ENCODE measurements at regions not wholly inside any gene's neighbourhood (a gene's known extent, or its start where the extent isn't known, plus 50 kb on each side); places are given as distances from the start of the nearest gene placed in this dataset.

GRCh38 chr2:173630425-173631126 lies 275.9 kb downstream of the CDCA7 start:
- no peak for TF ChIP-seq CTCF (IDR thresholded peaks at IDR 0.05; ENCODE audit: insufficient read depth, low read depth, low read length)
- ChIA-PET POLR2A (interaction anchor here (0.9 kb wide), 1 partner anchor 14 kb away, joined by 3 read pairs; no protein-coding TSS in a partner anchor), CTCF (interaction anchor here (0.8 to 1.0 kb wide), 2 partner anchors 12 to 26 kb away, joined by 3 to 5 read pairs; no protein-coding TSS in a partner anchor)
- Histone ChIP-seq H3K36me3 (ENCODE audit: control insufficient read depth, insufficient read depth, low read length) (no peaks in the 10 kb centered on the region), H3K27me3 (ENCODE audit: control insufficient read depth, insufficient read depth, low read length) (no peaks in the 10 kb centered on the region; the same call in 1 of the 2 replicates), H3K4me3 (ENCODE audit: low read depth, low read length) (no peak overlapping the region)
- DNase-seq (ENCODE audit: low read depth) = no peak

GRCh38 chr2:173631127-173631460 lies 276.4 kb downstream of the CDCA7 start:
- Histone ChIP-seq H3K4me3 (ENCODE audit: low read depth, low read length) (no peak overlapping the region), H3K36me3 (ENCODE audit: control insufficient read depth, insufficient read depth, low read length) (no peaks in the 10 kb centered on the region), H3K27me3 (ENCODE audit: control insufficient read depth, insufficient read depth, low read length) (no peaks in the 10 kb centered on the region; the same call in 1 of the 2 replicates)
- no peak for TF ChIP-seq CTCF (IDR thresholded peaks at IDR 0.05; ENCODE audit: insufficient read depth, low read depth, low read length)
- peak; percentile 22 for DNase-seq (ENCODE audit: low read depth)
- ChIA-PET CTCF (interaction anchor here (0.8 to 1.0 kb wide), 2 partner anchors 11 to 26 kb away, joined by 3 to 5 read pairs; no protein-coding TSS in a partner anchor), POLR2A (interaction anchor here (0.9 kb wide), 1 partner anchor 15 kb away, joined by 3 read pairs; no protein-coding TSS in a partner anchor)

GRCh38 chr2:173644146-173644545 lies 289.5 kb downstream of the CDCA7 start:
- no peaks in the 10 kb centered on the region; the same call in 1 of the 2 replicates for H3K27me3 ChIP-seq (ENCODE audit: control insufficient read depth, insufficient read depth, low read length)
- H3K36me3 ChIP-seq (ENCODE audit: control insufficient read depth, insufficient read depth, low read length) = no peaks in the 10 kb centered on the region
- ChIA-PET POLR2A (no interaction called here), CTCF (interaction anchor here (0.9 to 1.2 kb wide), 2 partner anchors 9 to 11 kb away, joined by 3 read pairs; no protein-coding TSS in a partner anchor)
- no peak overlapping the region for H3K4me3 ChIP-seq (ENCODE audit: low read depth, low read length)
- TF ChIP-seq CTCF (IDR thresholded peaks at IDR 0.05; ENCODE audit: insufficient read depth, low read depth, low read length) = no peak
- no peak for DNase-seq (ENCODE audit: low read depth)

- H3K27me3 ChIP-seq (ENCODE audit: control insufficient read depth, insufficient read depth, low read length) = no peaks in the 10 kb centered on the region
- no peak for DNase-seq (ENCODE audit: low read depth)
- no peaks in the 10 kb centered on the region for H3K36me3 ChIP-seq (ENCODE audit: control insufficient read depth, insufficient read depth, low read length)
- CTCF ChIA-PET = no interaction called here
- H3K4me3 ChIP-seq (ENCODE audit: low read depth, low read length) = no peak overlapping the region
- POLR2A ChIA-PET = no interaction called here
- no peak for TF ChIP-seq CTCF (IDR thresholded peaks at IDR 0.05; ENCODE audit: insufficient read depth, low read depth, low read length)
Observed at GRCh38 chr2:173647681-173648311, 293.1 kb downstream of the CDCA7 start.

- TF ChIP-seq CTCF (IDR thresholded peaks at IDR 0.05; ENCODE audit: insufficient read depth, low read depth, low read length) = no peak
- no peak for DNase-seq (ENCODE audit: low read depth)
- ChIA-PET CTCF (no interaction called here), POLR2A (interaction anchor here (0.6 kb wide), 1 partner anchor 216 kb away, joined by 3 read pairs; no protein-coding TSS in a partner anchor)
- H3K27me3 ChIP-seq (ENCODE audit: control insufficient read depth, insufficient read depth, low read length) = no peaks in the 10 kb centered on the region
- no peaks in the 10 kb centered on the region for H3K36me3 ChIP-seq (ENCODE audit: control insufficient read depth, insufficient read depth, low read length)
- no peak overlapping the region for H3K4me3 ChIP-seq (ENCODE audit: low read depth, low read length)
Observed at GRCh38 chr2:173648816-173649215, 294.1 kb downstream of the CDCA7 start.
